ENCODE measurements at regions not wholly inside any gene's neighbourhood (a gene's known extent, or its start where the extent isn't known, plus 50 kb on each side); places are given as distances from the start of the nearest gene placed in this dataset.

DNA sequence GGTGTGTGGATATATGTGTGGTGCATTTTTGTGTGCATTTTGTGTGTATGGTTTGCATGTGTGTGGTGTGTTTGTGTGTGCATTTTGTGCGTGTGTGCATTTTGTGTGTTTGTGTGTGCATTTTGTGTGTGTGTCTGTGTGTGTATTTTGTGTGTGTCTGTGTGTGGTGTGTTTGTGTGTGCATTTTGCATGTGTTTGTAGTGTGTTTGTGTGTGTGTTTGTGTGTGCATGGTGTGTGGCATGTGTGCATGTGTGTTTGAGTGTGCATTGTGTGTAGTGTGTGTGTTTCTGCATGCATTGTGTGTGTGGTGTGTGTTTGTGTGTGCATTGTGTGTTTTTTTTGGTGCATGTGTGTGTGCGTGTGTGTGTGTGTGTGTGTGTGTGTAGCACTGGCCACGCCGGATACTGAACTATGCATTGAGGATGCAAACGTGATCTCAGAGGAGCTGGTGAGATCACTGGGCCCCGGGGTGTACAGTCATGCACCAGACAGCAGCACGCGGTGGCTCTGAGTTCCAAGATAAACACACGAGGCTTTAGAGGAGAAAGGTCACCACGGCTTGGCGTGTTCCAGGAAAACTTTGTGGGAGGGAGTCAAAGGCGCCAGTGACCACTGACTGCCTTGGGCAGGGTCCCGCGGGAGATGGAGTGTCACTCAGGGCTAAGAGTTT is 106.6 kb upstream of the SHH start:
- no peak for DNase-seq (ENCODE audit: low spot score)

- no peak for DNase-seq (ENCODE audit: low spot score)
These were observed 105.7 kb upstream of the SHH start for GRCh38 chr7:155917836-155918430.

GRCh38 chr7:155916926-155917655 is 104.8 kb upstream of the SHH start:
- DNase-seq (ENCODE audit: low spot score): no peak

GRCh38 chr7:155914341-155914740 is 102.1 kb upstream of the SHH start:
- no peak for DNase-seq (ENCODE audit: low spot score)

DNA sequence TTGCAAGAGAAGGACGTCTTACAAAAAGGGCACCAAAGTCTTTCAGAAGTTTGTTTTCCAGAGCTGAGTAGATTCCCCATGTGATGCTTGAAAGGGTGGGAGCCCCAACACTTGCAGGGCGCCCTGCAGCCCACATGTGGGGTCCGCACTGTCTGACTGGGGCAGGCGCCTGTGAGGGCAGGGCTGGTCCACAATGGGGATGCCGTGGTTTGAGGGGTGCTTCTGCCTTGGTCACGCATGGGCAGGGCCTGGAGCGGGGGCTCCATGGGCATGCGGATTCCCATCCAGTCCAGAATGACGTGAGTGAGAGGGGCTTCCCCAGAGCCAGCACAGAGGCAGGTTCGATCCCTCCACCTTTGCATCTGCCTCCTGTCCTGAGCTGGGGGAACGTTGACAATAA is 101.5 kb upstream of the SHH start:
- DNase-seq (ENCODE audit: low spot score): no peak

GRCh38 chr7:155913291-155913690 is 101.0 kb upstream of the SHH start:
- DNase-seq (ENCODE audit: low spot score): no peak

DNA sequence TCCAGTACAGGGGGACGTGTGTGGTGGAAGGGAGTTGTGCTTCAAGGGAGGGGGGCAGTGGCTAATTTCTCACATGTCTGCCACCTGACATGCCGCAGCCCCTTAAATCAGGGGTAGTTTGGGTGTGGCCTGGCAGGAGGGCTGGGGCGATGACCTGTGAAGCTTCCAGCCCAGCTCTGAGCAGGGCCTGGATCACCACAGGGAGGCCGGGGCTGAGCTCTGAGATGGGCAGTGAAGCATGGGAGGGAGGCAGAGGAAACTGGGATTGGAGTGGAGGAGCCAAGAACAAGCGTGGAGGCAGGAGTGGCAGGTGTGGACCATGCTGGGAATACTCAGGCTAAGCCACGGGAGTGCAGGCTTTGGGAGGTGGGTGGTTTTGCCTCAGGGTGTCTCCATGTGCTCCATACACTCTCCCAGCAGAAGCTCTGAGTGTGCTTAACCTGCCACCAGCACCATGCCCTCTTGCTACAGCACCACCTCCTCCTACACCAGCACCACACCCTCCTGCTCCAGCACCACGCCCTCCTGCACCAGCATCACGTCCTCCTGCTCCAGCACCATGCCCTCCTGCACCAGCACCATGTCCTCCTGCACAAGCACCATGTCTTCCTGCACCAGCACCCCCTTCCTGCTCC is 99.3 kb upstream of the SHH start:
- no peak for DNase-seq (ENCODE audit: low spot score)

GRCh38 chr7:155908385-155908784 is 96.1 kb upstream of the SHH start:
- DNase-seq (ENCODE audit: low spot score): no peak

GRCh38 chr7:155907450-155908200 is 95.4 kb upstream of the SHH start:
- no peak for DNase-seq (ENCODE audit: low spot score)

DNA sequence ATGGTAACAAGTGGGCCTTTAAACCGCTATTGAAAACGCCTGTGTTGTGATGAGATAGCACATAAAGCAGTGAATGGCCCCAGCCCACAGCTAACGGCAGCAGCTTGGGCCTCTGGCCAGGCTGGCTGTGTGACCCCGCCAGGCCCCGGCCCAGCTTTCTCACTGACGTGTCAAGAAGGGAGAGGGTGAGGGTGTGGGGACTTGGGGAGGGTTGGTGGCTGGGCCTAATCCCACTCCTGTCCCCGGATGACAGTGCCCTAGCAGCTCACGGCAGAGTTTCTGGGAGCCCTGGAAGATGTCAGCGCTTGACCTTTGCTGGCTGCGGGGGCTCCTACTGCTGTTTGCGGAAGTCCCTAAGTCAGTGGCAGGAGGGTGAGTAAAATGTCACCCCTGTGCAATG is 88.9 kb upstream of the SHH start:
- DNase-seq (ENCODE audit: low spot score): no peak

DNA sequence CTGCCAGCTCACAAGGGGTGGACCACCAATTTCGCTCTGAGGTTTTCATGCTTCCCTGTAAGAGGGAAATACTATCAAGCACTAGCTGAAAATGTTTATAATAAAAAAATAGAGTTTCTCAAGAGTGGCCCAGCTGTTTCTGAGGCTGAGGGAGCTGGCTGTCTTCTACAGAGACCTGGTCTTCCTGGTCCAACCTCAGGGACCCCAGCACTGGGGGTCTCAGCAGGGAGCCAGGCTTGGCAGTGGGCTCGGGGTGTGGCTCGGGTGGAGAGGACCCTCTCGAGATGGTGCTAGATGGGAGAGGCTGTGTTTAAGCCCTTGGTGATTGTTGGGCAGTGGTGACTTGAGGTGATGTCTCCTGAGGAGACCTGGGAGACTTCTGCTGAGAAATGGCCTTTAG is 87.3 kb upstream of the SHH start:
- DNase-seq (ENCODE audit: low spot score): no peak

DNA sequence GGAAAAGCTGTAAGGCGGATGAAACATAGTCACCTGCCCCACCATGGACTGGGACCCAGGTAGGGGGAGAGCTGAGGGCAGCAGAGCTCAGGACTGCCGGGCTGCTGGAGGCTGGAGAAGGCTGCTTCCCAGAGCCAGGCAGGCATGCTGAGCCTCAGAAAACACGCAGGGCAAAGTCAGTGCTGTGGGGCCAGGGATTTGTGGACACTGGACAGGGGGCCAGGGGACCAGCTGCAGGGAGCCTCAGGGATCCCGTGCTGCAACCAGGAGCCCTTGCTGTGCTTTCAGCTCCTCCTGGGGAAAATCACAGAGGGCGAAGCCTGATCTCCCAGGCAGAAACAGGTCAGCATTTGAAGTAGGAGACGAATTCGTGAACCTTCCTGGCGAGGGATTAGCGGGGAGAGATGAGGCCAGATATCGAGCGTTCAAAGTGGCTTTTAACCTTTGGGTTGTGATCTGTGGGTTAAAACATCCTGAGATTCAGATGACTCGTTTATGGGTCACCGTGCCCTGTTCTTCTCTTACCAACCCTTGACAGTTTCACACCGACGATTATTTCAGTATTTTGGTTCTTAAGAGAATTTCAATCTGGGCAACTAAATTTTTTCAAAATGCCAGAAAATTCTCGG is 85.6 kb upstream of the SHH start:
- DNase-seq (ENCODE audit: low spot score): no peak

DNA sequence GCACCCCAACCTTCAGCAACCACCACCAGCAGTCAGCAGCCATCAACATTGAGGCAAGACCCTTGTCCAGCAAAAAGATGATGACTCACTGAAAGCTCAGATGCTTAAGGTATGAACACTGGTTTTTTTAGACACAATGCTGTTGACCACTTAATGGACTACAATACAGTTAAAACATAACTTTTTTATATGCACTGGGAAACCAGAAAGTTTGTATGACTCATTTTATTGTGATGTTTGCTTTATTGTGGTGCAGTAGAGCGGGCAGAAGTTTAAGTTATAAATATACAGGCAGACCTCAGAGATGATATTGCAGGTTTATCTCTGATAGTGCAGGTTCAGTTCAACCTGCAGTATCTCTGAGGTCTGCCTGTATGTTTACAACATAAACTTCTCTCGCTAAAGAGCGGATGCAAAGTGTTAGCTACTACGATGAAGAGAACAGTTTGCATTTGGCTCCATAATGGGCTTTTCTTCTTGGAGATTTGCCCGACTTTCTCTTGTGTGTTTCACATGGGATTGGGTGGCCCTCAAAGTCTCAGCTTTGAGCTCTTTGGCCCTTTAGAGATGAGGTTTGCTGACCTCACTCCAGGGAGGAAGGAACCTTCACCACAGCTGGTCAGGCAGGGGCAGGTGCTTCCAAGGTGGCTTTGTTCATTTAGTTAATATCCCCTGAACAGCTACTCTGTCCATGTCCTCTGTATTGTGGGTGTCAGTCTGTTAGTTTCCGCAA is 84.4 kb upstream of the SHH start:
- DNase-seq (ENCODE audit: low spot score): no peak

- DNase-seq (ENCODE audit: low spot score): no peak
These were observed 81.4 kb upstream of the SHH start for GRCh38 chr7:155893664-155894063.

DNA sequence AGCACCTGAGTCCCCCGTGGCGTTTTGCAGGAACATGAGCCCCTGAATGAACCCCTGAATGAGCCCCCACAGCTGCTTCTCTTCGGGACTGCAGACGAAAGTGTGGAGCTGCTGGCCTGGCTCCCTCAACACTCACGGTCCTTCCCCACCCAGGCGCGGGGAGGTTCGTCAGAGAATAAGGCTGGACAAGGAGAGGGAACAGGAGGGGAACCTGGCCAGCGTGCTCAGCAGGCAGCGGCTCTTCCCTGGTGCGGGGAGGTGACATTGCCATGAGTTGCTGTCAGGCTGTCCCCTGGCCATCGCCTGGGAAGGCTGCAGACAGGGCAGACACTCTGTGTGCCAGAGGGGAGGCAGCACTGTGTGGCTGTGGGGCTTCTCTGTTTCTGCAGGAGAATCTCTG is 80.9 kb upstream of the SHH start:
- no peak for DNase-seq (ENCODE audit: low spot score)

DNA sequence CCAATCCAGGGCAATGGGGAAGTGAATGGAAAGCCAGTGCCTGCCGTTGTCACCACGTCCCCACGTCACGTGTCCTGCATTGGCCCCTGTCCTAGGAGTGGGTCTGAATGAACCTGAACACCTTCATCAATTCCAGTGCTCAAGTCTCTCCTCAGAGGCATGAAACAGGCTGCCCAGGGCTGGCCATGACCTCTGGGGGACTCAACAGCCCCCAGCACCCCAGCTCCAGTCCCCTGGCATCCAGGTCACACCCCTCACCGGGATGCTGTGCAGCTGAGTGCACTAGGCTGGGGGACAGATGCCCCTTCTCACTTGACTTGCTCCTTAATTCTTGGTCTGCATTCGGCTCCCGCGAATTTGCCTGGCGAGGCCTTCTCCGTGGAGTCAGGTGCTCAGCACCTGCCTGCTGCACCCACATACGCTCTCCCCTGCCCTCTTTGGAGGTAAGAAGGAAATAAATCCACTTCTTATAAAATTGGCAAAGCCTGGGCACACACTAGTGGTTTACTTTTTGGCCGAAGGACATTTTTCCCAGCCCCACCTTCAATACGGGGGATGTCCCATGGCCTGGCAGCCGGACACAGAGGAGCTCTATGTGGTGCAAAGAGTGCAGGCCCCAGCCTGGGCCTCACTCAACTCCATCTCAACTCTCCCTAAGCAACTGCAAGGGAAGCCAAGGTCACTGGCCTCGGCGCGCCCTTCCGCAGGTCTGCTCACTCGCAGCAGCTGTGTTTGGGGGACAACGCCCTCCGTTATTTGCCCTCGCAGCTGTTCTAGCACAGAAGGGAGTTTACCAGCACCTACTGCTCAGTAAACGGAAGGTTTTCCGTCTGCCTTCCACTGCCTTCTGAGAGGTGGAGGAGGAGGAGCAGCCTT is 77.6 kb upstream of the SHH start:
- DNase-seq (ENCODE audit: low spot score): no peak

DNA sequence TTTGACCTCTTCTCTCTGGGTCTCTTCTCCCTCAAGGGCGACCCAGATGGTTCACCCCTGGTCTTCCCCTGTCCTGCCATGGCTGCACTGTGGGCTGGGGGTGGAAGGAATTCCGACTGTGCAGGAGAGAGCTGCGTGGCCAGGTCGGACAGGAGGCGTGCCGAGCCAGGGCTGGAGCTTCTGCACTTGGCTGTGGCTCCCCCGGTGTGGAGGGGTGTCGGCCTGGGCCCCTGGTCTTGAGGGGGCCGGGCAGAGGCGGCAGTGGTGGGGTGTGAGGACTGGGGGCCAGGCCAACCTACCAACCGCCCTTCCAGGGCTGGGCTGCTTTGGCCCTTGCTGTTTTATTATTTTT is 74.9 kb upstream of the SHH start:
- no peak for DNase-seq (ENCODE audit: low spot score)

DNA sequence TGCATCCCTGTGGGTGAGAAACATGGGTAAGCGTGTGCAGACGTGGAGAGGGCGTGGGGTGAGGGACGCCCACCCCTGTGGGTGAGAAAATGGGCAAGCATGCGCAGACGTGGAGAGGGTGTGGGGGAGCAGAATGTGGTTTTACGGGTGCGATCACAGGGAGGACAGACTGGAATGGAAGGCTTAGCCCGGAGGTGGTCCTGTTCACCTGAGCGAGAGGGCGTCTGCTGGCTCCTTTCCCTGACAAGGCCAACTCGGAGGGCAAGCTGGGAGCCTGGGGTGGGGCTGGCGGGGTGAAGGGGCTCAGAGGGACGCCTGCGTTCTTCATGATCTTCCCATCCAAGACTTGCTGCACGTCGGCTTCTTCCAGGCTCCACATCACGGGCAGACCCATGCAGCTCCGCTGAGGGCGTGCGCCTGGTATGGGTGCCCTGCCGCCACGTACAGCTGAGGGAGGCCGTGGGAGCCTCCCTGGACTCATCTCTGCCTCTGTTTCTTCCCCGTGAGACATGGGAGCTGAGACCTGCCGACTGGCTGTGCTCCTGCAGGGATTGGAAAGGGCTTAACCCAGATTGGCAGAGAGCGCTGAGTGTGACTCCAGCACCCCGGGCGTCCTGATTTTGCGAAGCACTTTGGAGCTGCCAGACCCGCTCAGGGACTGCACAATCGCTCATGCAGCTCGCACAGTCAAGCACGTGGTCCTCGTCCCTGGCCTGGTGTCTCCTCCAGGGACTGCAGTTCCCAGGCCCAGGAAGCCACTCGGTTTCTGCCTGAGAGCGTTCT is 74.3 kb upstream of the SHH start:
- no peak for DNase-seq (ENCODE audit: low spot score)

Data from iPS-NIHi11 (cell line).